Stimulated activated CD4-positive, alpha-beta T cell treated with anti-CD3 and anti-CD28 coated beads, Interleukin-2, amount 100 ng/mL, for 24 hours (primary cell): ENCODE measurements at regions not wholly inside any gene's neighbourhood (a gene's known extent, or its start where the extent isn't known, plus 50 kb on each side); places are given as distances from the start of the nearest gene placed in this dataset.
"Not testable (repeated sequence)": the region's sequence is repeated elsewhere in the genome, so short reads cannot be mapped to it uniquely, and the experiment has no call there.

Experiments
- DNase-seq, 2 donors: peaks; one replicate each; pipeline ENCODE4 v3.0.0-alpha.2; 2020

DNA sequence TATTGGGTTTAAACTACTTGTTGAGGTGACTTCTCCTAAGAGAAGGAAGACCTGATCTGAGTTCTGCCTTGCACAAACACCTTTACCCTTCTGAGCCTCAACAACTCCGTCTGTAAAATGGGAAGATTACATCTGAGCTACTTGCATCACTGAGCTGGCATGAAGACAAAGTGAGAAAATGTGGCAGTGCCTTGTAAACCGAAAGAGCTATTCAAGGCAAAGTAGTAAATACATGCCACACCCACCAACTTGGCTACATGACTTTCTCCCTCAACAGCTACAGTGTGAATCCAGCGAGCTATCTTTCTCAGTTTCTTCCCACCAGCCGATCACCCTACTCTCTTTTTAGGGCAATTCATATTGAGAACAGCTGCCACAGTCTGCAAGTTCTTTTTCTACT lies 148.3 kb downstream of the FOXB1 start:
- no peak for DNase-seq

DNA sequence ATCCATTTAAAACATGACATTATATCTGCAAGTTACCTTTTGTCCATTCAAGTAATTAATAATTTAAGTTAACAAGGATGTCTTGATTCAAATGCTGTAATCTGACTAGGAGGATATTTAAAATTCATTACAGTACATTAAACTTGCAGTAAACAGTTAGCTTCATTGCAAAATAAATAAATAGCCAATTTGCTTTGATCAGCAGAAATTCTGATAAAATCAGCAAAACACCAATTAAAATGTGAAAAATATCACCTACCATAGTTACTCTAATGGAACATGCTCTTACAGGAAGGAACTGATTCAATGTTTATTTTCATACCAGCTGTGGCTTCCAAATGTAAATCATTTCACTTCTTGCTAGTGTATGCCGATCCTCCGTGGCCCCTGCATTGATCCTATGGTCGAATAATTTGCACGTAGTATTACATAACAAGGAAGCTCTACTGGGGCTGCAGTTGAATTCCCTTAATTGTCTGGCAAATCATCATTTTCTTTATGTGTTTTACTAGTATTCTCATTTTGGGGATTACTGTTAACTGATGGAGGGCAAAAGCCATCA lies 150.7 kb downstream of the FOXB1 start:
- DNase-seq, result no peak

GRCh38 chr15:60155661-60156060 lies 151.6 kb downstream of the FOXB1 start:
- DNase-seq, result no peak

DNA sequence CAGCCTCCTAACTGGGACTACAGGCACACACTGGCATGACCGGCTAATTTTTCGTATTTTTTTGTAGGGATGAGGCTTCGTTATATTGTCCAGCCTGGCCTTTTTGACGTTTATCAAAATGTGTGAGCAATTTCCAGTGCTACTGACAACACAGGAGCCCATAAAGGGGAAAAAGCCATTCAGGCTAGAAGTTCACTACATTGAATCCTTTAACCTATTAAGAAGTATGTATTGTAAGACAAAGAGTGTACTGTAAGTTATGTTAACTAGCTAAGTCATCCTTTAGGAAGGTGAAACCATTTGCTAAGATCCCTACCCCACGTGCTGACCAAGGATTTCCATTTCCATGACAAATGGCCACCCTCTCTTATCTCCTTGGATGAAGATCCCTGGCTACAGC lies 156.8 kb downstream of the FOXB1 start:
- no peak for DNase-seq

GRCh38 chr15:60161704-60162103 lies 157.6 kb downstream of the FOXB1 start:
- no peak for DNase-seq

DNA sequence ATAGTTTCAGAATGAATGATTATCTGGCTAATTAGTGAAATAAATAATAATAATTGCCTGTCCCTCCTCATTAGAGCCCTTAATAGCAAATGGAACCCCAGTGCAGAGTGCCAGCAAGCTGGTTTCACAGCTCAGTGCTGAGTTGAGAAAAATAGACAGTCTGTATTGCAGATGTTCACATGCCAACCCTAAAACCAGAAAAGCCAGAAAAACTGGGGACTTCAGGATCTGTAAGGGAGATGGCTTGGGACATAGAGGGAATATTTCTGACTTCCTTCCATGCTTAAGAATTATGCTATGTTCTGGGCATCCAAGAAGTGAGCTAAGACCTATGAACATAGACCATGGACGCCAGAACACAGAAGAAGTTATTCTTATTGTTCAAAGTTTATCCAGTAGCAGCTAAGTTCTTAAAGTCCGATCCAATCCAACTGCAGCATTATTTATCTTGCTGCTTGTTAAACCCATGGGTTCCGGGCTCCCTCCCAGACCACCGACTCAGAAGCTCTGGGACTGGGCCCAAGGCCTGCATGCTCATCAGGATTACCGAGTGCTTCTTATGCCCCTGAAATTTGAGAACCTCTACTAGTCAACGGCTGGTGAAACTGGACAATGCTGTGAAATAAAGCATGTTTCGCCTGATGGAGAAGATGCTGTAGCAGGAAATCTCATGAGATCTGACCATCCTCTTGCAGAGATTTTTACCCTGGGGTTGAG lies 158.3 kb downstream of the FOXB1 start:
- DNase-seq, result no peak

DNA sequence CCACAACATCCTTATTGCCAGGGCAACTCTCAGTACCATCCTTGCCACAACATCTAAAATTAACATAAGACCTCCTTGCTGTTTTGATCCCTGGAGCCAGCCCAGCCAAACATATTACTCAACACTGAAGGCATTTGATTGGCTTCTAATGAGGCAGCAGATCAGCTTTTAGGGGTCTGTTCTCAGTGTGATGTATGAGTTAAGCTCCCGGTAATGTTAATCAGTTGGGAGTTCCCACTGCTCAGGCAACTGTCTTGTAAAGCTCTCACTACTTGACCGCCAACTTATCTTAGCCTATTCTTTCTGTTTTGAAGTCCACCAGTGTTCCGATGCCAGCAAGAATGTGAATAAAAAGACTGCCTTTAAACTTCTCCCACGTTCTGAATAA lies 158.9 kb downstream of the FOXB1 start:
- no peak for DNase-seq

DNA sequence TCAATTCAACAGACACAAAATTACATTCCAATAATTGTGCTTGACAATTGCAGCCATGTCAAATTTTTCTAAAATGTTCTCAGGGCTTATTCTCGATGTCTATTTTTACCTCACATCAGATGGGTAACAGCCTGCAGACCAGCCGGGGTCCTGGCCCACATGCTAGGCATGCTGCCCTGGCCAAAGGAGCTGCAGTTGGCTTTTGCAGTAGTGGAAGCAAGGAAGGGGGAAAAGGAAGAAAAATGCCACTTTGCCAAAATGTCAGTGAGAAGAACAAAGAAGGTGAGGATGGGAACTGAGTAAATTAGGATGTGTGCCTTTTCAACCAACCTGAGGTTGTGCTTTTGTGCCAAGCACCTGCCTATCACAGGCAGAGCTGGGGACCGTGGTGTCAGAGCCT lies 161.0 kb downstream of the FOXB1 start:
- DNase-seq, result no peak

DNA sequence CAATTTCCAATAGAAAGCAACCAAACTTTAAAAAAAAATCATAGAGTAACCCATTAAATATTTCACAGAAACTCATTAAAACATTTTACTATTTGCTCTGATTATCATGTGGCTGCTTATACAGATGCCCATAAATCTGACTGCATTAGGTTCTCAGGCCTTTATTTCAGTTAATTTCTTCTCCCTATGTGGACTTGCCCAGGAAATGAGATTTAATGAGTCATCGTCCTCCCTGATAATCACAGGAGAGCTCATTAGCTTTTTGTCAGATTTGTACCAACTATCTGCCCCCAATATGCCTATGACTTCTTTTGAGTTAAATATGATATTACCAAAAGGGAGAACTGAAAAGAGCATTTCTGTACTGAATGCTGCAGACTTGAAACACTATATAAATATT lies 168.0 kb downstream of the FOXB1 start:
- no peak for DNase-seq

DNA sequence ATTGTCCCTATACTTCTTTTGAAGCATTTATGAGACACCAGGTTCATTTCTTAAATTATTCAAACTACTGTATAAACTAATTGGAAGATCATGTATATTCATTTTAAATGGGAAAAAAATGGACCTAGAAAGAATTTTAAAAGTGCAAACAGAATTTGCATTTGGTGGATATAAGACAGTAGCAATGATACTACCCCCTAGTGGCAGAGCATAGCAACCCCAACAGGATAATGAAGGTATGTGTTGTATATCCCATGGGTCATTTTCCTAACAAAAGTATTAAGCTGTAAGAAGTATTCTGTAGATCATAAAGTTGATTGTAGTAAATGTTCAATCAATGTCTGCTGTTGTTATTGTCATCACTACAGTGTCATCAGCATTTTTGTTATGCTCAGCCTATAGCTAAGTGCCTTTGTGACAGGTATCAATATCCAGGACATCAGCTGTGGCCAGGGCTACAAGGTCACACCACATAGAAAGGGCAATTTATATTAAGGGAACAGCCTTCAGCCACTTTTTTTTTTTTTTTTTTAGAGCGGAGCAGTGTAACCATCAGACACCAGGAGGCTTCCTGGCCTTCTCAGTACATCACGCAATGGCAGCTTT lies 175.8 kb downstream of the FOXB1 start:
- DNase-seq, result peak; percentile 4 to 32

DNA sequence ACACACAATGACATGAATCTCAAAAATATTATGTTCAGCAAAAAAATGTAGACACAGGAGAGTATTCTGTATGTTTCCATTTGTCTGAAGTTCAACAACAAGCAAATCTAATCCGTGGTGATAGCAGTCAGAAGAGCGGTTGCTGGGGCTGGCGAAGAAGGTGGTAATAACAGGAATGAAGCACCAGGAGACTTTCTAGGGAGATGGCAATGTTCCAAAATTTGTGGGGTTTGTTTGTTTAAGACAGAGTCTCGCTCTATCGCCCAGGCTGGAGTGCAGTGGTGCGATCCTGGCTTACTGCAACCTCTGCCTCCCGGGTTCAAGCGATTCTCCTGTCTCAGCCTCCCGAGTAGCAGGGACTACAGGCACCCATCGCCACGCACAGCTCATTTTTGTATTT lies 177.8 kb downstream of the FOXB1 start:
- DNase-seq, result not testable (repeated sequence)

- DNase-seq, result no peak
Measured at GRCh38 chr15:60183366-60183765, 179.3 kb downstream of the FOXB1 start.

- DNase-seq, result no peak
Measured at GRCh38 chr15:60184579-60184978, 180.5 kb downstream of the FOXB1 start.

GRCh38 chr15:60191016-60191415 lies 186.9 kb downstream of the FOXB1 start:
- no peak for DNase-seq

GRCh38 chr15:60191821-60192220 lies 187.7 kb downstream of the FOXB1 start:
- no peak for DNase-seq

DNA sequence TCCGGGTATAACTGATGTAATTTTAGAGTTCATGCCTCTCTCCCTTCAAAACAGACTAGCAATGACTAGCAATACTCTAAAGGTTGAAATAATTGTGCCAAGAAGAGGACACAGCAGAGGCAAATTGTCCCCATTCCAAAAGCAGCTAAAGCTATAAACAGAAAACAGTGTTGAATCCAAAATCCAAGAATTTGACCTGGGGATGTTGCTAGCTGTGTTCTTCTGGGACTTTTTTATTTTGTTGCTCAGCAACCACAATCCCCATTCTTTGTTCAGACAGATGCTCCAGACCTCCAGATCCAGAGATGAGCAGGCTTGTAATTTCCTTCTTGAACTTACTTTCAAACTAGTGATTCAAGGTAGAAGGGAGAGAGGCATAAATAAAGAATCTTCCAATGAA lies 191.5 kb downstream of the FOXB1 start:
- DNase-seq, result no peak

GRCh38 chr15:60204131-60204885 lies 193.5 kb downstream of the ANXA2 start:
- DNase-seq, result no peak

DNA sequence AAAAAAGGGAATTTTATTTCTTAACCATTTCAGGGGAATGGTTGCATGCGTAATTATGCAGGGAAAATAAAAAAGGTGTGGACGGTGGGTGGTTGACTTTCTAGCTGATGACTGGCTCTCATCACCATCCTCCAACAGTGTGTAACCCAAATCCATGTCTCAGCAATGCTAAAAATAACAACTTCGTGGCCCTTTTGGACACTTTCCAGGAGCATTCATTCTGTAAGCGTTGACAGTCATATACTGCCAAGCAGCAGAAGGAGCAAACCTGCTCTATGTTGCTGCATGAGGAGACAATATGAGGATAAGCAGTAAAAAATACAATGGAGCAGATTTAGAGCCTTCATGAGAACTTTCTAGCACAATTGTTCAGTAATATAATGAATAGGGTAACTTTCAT lies 189.1 kb downstream of the ANXA2 start:
- no peak for DNase-seq

DNA sequence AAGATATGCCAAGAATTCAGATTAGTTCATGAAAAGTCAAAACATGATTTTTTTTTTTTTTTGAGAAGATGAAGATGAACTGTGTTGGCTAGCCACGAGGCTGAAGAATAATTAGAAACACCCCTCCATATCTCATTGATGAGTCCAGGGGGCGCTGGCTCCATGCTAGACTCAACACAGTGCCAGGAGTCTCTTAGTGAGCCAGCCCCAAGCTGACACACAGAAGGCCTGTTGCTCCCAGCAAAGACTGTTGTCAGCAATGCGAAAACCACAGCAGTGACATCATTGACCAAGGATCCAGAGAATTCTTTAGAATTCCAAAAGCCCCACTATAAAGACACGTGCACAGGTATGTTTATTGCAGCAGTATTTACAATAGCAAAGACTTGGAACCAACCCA lies 185.2 kb downstream of the ANXA2 start:
- no peak for DNase-seq

DNA sequence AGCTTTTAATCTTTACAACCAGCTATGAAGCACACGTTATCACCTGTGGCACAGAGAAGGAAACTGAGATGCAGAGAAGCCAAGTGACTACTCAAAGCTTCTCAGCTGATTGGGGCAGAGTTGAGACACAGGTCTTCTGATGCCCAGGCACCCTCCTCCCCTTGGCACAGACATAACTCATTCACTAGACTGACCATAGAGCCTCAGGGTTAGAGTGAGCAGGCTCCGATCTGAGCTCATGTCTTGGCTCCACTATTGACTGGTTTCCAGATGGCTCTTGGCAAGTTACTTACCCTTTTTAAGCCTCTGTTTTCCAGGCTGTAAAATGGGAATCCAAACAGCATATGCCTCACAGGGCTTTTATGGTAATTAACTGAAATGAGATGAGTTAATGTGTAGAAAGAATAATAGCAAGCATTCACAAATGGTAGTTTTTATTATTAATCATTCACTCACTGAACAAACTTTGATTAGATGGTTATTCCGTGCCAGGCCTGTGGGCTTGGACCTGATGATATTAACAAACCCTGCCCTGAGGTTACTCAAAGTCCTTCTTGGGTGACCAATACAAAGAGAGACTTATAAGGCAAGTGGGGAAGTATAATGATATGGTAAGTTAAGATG lies 184.3 kb downstream of the ANXA2 start:
- DNase-seq, result no peak

DNA sequence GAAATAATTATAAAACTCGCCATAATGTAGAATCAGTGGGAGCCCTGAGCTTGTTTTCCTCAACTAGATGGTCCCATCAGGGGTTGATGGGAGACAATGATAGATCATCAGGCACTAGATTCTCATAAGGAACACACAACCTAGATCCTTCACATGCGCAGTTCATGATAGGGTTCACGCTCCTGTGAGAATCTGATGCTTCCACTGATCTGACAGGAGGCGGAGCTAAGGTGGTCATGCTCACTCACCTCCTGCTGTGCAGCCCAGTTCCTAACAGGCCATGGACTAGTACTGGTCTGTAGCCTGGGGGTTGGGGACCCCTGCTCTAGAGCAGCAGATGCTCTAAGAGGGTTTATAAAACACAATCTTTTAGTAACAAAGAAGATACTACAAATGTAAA lies 183.6 kb downstream of the ANXA2 start:
- DNase-seq, result no peak

GRCh38 chr15:60215225-60215963 lies 182.4 kb downstream of the ANXA2 start:
- DNase-seq, result no peak

DNA sequence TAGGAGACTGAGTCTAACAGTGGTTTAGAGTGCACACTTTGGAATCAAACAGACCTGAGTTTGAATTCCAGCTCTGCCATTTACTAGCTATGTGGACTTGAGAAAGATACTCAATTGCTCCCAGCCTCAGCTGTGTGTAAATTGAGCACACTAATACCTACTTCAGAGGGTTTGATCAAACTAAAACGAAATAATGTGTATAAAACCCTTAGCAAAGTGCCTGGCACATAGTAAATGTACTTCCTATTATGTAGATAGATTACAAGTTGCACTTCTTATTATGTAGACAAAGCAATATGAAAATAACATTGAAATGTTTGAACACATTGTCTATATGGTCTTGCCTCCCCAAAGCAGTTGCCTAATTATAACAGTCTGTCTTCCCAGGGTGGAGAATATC lies 180.6 kb downstream of the ANXA2 start:
- DNase-seq, result no peak
